ENCODE measurements at regions not wholly inside any gene's neighbourhood (a gene's known extent, or its start where the extent isn't known, plus 50 kb on each side); places are given as distances from the start of the nearest gene placed in this dataset.

- DNase-seq (ENCODE audit: low spot score), result no peak
Observed at GRCh38 chr3:5428607-5429516, 241.4 kb downstream of the EDEM1 start.

GRCh38 chr3:5429517-5429890 lies 242.0 kb downstream of the EDEM1 start:
- no peak for DNase-seq (ENCODE audit: low spot score)

GRCh38 chr3:5430701-5431100 lies 243.2 kb downstream of the EDEM1 start:
- DNase-seq (ENCODE audit: low spot score), result no peak

GRCh38 chr3:5431146-5431545 lies 243.6 kb downstream of the EDEM1 start:
- no peak for DNase-seq (ENCODE audit: low spot score)

GRCh38 chr3:5431811-5432378 lies 244.4 kb downstream of the EDEM1 start:
- no peak for DNase-seq (ENCODE audit: low spot score)

- no peak for DNase-seq (ENCODE audit: low spot score)
Observed at GRCh38 chr3:5437296-5437782, 249.8 kb downstream of the EDEM1 start.

GRCh38 chr3:5437783-5438323 lies 250.3 kb downstream of the EDEM1 start:
- DNase-seq (ENCODE audit: low spot score), result no peak

- DNase-seq (ENCODE audit: low spot score), result no peak
Observed at GRCh38 chr3:5441401-5441800, 253.9 kb downstream of the EDEM1 start.

GRCh38 chr3:5442106-5442785 lies 254.7 kb downstream of the EDEM1 start:
- DNase-seq (ENCODE audit: low spot score), result no peak

- DNase-seq (ENCODE audit: low spot score), result no peak
Observed at GRCh38 chr3:5442786-5443138, 255.3 kb downstream of the EDEM1 start.

GRCh38 chr3:5444253-5444652 lies 256.7 kb downstream of the EDEM1 start:
- DNase-seq (ENCODE audit: low spot score), result no peak

- no peak for DNase-seq (ENCODE audit: low spot score)
Observed at GRCh38 chr3:5445676-5446201, 258.2 kb downstream of the EDEM1 start.

- no peak for DNase-seq (ENCODE audit: low spot score)
Observed at GRCh38 chr3:5448246-5448645, 260.7 kb downstream of the EDEM1 start.

GRCh38 chr3:5448816-5449215 lies 261.3 kb downstream of the EDEM1 start:
- DNase-seq (ENCODE audit: low spot score), result no peak

GRCh38 chr3:5456199-5456598 lies 268.7 kb downstream of the EDEM1 start:
- no peak for DNase-seq (ENCODE audit: low spot score)

- no peak for DNase-seq (ENCODE audit: low spot score)
Observed at GRCh38 chr3:5458526-5458925, 271.0 kb downstream of the EDEM1 start.

GRCh38 chr3:5462086-5462485 lies 274.6 kb downstream of the EDEM1 start:
- DNase-seq (ENCODE audit: low spot score), result no peak

- DNase-seq (ENCODE audit: low spot score), result no peak
Observed at GRCh38 chr3:5463991-5464390, 276.5 kb downstream of the EDEM1 start.

- no peak for DNase-seq (ENCODE audit: low spot score)
Observed at GRCh38 chr3:5464649-5465048, 277.1 kb downstream of the EDEM1 start.

GRCh38 chr3:5465183-5465582 lies 277.7 kb downstream of the EDEM1 start:
- no peak for DNase-seq (ENCODE audit: low spot score)

- no peak for DNase-seq (ENCODE audit: low spot score)
Observed at GRCh38 chr3:5466065-5466464, 278.6 kb downstream of the EDEM1 start.

- no peak for DNase-seq (ENCODE audit: low spot score)
Observed at GRCh38 chr3:5466717-5467116, 279.2 kb downstream of the EDEM1 start.

GRCh38 chr3:5473471-5473870 lies 286.0 kb downstream of the EDEM1 start:
- DNase-seq (ENCODE audit: low spot score), result no peak

All from germinal center (tissue), 1 donor.